ENCODE measurements at regions not wholly inside any gene's neighbourhood (a gene's known extent, or its start where the extent isn't known, plus 50 kb on each side); places are given as distances from the start of the nearest gene placed in this dataset.

- TF ChIP-seq CTCF (IDR thresholded peaks at IDR 0.05; ENCODE audit: insufficient read depth, low read length, poor library complexity, severe bottlenecking) (no peak), EZH2phosphoT487 (conservative IDR thresholded peaks at IDR 0.05; ENCODE audit: low read length) (no peak)
These were observed 87.8 kb upstream of the EEA1 start for GRCh38 chr12:93016752-93017350.

Data from SU-DHL-6 (cell line).